ENCODE measurements at regions not wholly inside any gene's neighbourhood (a gene's known extent, or its start where the extent isn't known, plus 50 kb on each side); places are given as distances from the start of the nearest gene placed in this dataset.

- peaks cover 0 to 4% (median 0%) of the 10 kb centered on the region in 5 donors for H3K36me3 Mint-ChIP-seq
- ChIA-PET CTCF (no interaction called here), POLR2A (no interaction called here)
- intact Hi-C loops (cut with micrococcal nuclease) = no loop called here
- peak overlapping the region in 1 of 9 donors; percentile 60 for H3K27ac Mint-ChIP-seq
- ATAC-seq (no peak), DNase-seq (no peak)
- peaks cover 0 to 7% (median 0%) of the 10 kb centered on the region in 7 donors for H3K4me1 Mint-ChIP-seq
- peaks cover 0 to 4% (median 0%) of the 10 kb centered on the region in 5 donors for H3K27me3 Mint-ChIP-seq
- H3K27ac ChIP-seq (ENCODE audit: low read depth, low read length) = no peak overlapping the region
- H3K4me3 Mint-ChIP-seq = no peak overlapping the region
- no peak overlapping the region for H3K4me3 ChIP-seq (ENCODE audit: low read length)
- peaks cover 0 to 6% (median 0%) of the 10 kb centered on the region in 11 donors for H3K9me3 Mint-ChIP-seq
- no peaks in the 10 kb centered on the region for H3K27me3 ChIP-seq (ENCODE audit: control insufficient read depth in 2 of 2, insufficient read depth in 2 of 2, low read length in 2 of 2)
- no peaks in the 10 kb centered on the region for H3K36me3 ChIP-seq (ENCODE audit: control insufficient read depth in 2 of 3, insufficient read depth in 3 of 3, low read length in 3 of 3)
- H3K4me1 ChIP-seq (ENCODE audit: control insufficient read depth in 2 of 2, insufficient read depth in 2 of 2, low read length in 2 of 2) = no peaks in the 10 kb centered on the region
- H3K9me3 ChIP-seq (ENCODE audit: control insufficient read depth in 2 of 3, low read length in 3 of 3) = no peaks in the 10 kb centered on the region
These were observed 482.9 kb upstream of the AKR1E2 start for GRCh38 chr10:4343091-4343490.

DNA sequence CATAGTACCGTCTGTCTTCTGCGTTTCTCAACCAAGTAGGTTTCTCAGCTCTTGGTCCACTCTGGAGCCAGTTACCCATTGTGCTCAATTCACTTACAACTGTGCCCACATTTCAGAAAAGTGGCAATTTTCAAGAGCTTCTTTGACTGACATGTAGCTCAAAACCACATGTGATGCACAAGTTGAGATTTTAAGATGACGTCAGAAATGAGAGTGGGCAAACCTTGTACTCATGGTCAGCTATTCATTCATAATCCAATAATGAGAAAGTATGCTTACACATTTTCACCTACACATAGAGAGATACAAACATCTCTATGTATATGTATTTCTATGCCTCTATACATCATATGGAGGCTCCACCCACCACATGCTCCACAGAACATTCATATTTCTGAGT is 487.2 kb upstream of the AKR1E2 start:
- CTCF ChIA-PET = no interaction called here

DNA sequence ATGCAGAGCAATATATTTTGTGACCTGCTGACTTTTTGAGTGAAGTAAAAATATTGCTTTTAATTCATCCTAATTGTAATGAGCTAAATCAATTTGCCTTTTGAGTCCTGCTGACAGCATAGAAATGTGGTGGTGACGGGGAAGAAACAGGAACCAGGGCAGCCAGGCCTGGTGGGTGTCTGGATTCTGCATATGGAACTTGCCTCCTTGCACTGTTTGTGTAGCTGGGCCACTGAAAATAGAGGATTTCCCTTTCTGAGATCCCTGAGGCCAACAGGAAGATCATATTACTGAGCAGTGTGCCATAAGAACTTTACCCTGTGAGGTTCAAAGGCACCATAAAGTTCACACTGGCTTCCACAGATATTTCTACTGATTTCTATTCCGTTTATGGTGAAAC is 488.4 kb upstream of the AKR1E2 start:
- ChIA-PET POLR2A (no interaction called here), CTCF (no interaction called here)
- peaks cover 0 to 4% (median 0%) of the 10 kb centered on the region in 5 donors for H3K36me3 Mint-ChIP-seq
- no peak overlapping the region for H3K4me3 Mint-ChIP-seq
- H3K27ac Mint-ChIP-seq = no peak overlapping the region
- peaks cover 0 to 6% (median 0%) of the 10 kb centered on the region in 11 donors for H3K9me3 Mint-ChIP-seq
- DNase-seq (no peak), ATAC-seq (no peak)
- H3K27ac ChIP-seq (ENCODE audit: low read depth, low read length) = no peak overlapping the region
- H3K9me3 ChIP-seq (ENCODE audit: control insufficient read depth in 2 of 3, low read length in 3 of 3) = no peaks in the 10 kb centered on the region
- H3K36me3 ChIP-seq (ENCODE audit: control insufficient read depth in 2 of 3, insufficient read depth in 3 of 3, low read length in 3 of 3) = no peaks in the 10 kb centered on the region
- H3K27me3 Mint-ChIP-seq = no peaks in the 10 kb centered on the region
- H3K4me1 Mint-ChIP-seq = no peaks in the 10 kb centered on the region
- H3K4me3 ChIP-seq (ENCODE audit: low read length) = no peak overlapping the region
- no peaks in the 10 kb centered on the region for H3K4me1 ChIP-seq (ENCODE audit: control insufficient read depth in 2 of 2, insufficient read depth in 2 of 2, low read length in 2 of 2)
- intact Hi-C loops (cut with micrococcal nuclease) = no loop called here
- H3K27me3 ChIP-seq (ENCODE audit: control insufficient read depth in 2 of 2, insufficient read depth in 2 of 2, low read length in 2 of 2) = no peaks in the 10 kb centered on the region

More for the DNA sequence above, 487.2 kb upstream of the AKR1E2 start:
- Histone ChIP-seq H3K4me1 (ENCODE audit: control insufficient read depth in 2 of 2, insufficient read depth in 2 of 2, low read length in 2 of 2) (no peaks in the 10 kb centered on the region), H3K27me3 (ENCODE audit: control insufficient read depth in 2 of 2, insufficient read depth in 2 of 2, low read length in 2 of 2) (no peaks in the 10 kb centered on the region), H3K4me3 (ENCODE audit: low read length) (no peak overlapping the region), H3K36me3 (ENCODE audit: control insufficient read depth in 2 of 3, insufficient read depth in 3 of 3, low read length in 3 of 3) (no peaks in the 10 kb centered on the region), H3K27ac (ENCODE audit: low read depth, low read length) (no peak overlapping the region), H3K9me3 (ENCODE audit: control insufficient read depth in 2 of 3, low read length in 3 of 3) (no peaks in the 10 kb centered on the region)
- POLR2A ChIA-PET = no interaction called here
- Mint-ChIP-seq H3K27me3 (no peaks in the 10 kb centered on the region), H3K9me3 (peaks cover 0 to 6% (median 0%) of the 10 kb centered on the region in 11 donors), H3K4me3 (no peak overlapping the region), H3K36me3 (peaks cover 0 to 4% (median 0%) of the 10 kb centered on the region in 5 donors), H3K27ac (no peak overlapping the region), H3K4me1 (peaks cover 0 to under 1% (median 0%) of the 10 kb centered on the region in 7 donors)
- intact Hi-C loops (cut with micrococcal nuclease) = no loop called here
- DNase-seq (no peak), ATAC-seq (no peak)

DNA sequence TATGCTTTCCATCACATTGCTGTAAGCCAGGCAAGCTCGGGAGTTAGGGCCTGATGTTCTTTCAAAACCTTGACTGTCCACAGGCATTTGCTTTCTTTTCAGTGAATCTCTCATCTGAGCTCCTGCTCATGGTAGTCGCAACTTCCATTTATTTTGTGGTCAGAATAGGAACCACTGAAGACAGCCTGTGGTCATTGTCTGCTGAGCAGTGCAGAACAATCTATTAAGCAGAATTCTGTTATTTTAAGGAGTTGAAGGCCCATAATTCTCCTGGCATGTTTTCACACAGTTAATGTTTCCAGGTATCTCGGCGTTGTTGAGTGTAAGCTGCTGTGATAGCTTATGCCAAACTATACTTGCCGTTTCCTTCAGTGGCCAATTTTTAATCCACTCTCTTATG is 491.1 kb upstream of the AKR1E2 start:
- no peak overlapping the region for H3K4me3 Mint-ChIP-seq
- Histone ChIP-seq H3K9me3 (ENCODE audit: control insufficient read depth in 2 of 3, low read length in 3 of 3) (no peaks in the 10 kb centered on the region), H3K36me3 (ENCODE audit: control insufficient read depth in 2 of 3, insufficient read depth in 3 of 3, low read length in 3 of 3) (no peaks in the 10 kb centered on the region), H3K27ac (ENCODE audit: low read depth, low read length) (no peak overlapping the region), H3K27me3 (ENCODE audit: control insufficient read depth in 2 of 2, insufficient read depth in 2 of 2, low read length in 2 of 2) (no peaks in the 10 kb centered on the region), H3K4me1 (ENCODE audit: control insufficient read depth in 2 of 2, insufficient read depth in 2 of 2, low read length in 2 of 2) (no peaks in the 10 kb centered on the region), H3K4me3 (ENCODE audit: low read length) (no peak overlapping the region)
- H3K4me1 Mint-ChIP-seq = no peaks in the 10 kb centered on the region
- intact Hi-C loops (cut with micrococcal nuclease) = no loop called here
- DNase-seq (no peak), ATAC-seq (no peak)
- no peaks in the 10 kb centered on the region for H3K36me3 Mint-ChIP-seq
- no peaks in the 10 kb centered on the region for H3K27me3 Mint-ChIP-seq
- no peak overlapping the region for H3K27ac Mint-ChIP-seq
- CTCF ChIA-PET = no interaction called here
- H3K9me3 Mint-ChIP-seq = no peaks in the 10 kb centered on the region
- POLR2A ChIA-PET = no interaction called here

GRCh38 chr10:4334015-4334414 is 492.0 kb upstream of the AKR1E2 start:
- H3K4me1 Mint-ChIP-seq = no peaks in the 10 kb centered on the region
- H3K27ac ChIP-seq (ENCODE audit: low read depth, low read length) = no peak overlapping the region
- ChIA-PET POLR2A (interaction anchor here (0.7 kb wide), 1 partner anchor 534 kb away, joined by 3 read pairs; no protein-coding TSS in a partner anchor), CTCF (no interaction called here)
- H3K36me3 ChIP-seq (ENCODE audit: control insufficient read depth in 2 of 3, insufficient read depth in 3 of 3, low read length in 3 of 3) = no peaks in the 10 kb centered on the region
- no peaks in the 10 kb centered on the region for H3K9me3 Mint-ChIP-seq
- DNase-seq (no peak), ATAC-seq (no peak)
- H3K27me3 ChIP-seq (ENCODE audit: control insufficient read depth in 2 of 2, insufficient read depth in 2 of 2, low read length in 2 of 2) = no peaks in the 10 kb centered on the region
- H3K27me3 Mint-ChIP-seq = no peaks in the 10 kb centered on the region
- no peak overlapping the region for H3K4me3 ChIP-seq (ENCODE audit: low read length)
- H3K9me3 ChIP-seq (ENCODE audit: control insufficient read depth in 2 of 3, low read length in 3 of 3) = no peaks in the 10 kb centered on the region
- no peaks in the 10 kb centered on the region for H3K4me1 ChIP-seq (ENCODE audit: control insufficient read depth in 2 of 2, insufficient read depth in 2 of 2, low read length in 2 of 2)
- no peak overlapping the region for H3K27ac Mint-ChIP-seq
- no peak overlapping the region for H3K4me3 Mint-ChIP-seq
- intact Hi-C loops (cut with micrococcal nuclease) = no loop called here
- H3K36me3 Mint-ChIP-seq = no peaks in the 10 kb centered on the region

DNA sequence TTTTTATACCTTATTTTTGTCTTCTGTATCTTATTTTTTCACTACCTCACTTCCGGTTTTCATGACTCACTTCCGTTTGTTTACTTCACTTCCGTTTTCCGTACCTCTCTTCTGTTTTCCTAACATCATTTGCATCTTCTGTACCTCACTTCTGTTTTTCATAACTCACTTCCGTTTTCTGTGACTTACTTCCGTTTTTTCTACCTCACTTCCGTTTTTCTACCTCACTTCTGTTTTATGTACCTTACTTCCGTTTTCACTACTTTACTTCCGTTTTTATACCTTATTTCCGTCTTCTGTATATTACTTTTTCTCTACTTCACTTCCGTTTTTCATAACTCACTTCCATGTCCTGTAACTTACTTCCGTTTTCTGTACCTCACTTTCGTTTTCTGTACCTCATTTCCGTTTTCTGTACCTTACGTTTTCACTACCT is 492.5 kb upstream of the AKR1E2 start:
- ATAC-seq (no peak), DNase-seq (no peak)
- Histone ChIP-seq H3K27me3 (ENCODE audit: control insufficient read depth in 2 of 2, insufficient read depth in 2 of 2, low read length in 2 of 2) (no peaks in the 10 kb centered on the region), H3K4me1 (ENCODE audit: control insufficient read depth in 2 of 2, insufficient read depth in 2 of 2, low read length in 2 of 2) (no peaks in the 10 kb centered on the region), H3K4me3 (ENCODE audit: low read length) (no peak overlapping the region), H3K27ac (ENCODE audit: low read depth, low read length) (no peak overlapping the region), H3K9me3 (ENCODE audit: control insufficient read depth in 2 of 3, low read length in 3 of 3) (no peaks in the 10 kb centered on the region), H3K36me3 (ENCODE audit: control insufficient read depth in 2 of 3, insufficient read depth in 3 of 3, low read length in 3 of 3) (no peaks in the 10 kb centered on the region)
- CTCF ChIA-PET = no interaction called here
- Mint-ChIP-seq H3K27me3 (no peaks in the 10 kb centered on the region), H3K9me3 (no peaks in the 10 kb centered on the region), H3K4me3 (no peak overlapping the region), H3K36me3 (no peaks in the 10 kb centered on the region), H3K27ac (no peak overlapping the region), H3K4me1 (no peaks in the 10 kb centered on the region)
- POLR2A ChIA-PET = no interaction called here
- intact Hi-C loops (cut with micrococcal nuclease) = no loop called here

DNA sequence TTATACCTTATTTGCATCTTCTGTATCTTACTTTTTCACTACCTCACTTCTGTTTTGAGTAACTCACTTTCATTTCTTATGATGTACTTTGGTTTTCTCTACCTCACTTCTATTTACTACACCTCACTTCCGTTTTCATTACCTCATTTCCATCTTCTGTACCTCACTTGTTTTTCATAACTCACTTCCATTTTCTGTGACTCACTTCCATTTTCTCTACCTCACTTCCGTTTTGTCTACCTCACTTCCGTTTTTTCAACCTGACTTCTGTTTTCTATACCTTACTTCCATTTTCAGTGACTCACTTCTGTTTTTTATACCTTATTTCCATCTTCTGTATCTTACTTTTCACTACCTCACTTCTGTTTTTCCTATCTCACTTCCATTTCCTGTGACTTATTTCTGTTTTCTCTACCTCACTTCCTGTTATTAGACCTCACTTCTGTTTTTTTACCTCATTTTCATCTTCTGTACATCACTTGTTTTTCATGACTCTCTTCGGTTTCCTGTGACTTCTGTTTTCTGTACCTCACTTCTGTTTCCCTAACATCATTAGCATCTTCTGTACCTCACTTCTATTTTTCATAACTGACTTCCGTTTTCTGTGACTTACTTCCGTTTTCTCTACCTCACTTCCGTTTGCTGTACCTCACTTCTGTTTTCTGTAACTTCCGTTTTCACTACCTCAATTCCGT is 493.1 kb upstream of the AKR1E2 start:
- POLR2A ChIA-PET = no interaction called here
- no peaks in the 10 kb centered on the region for H3K36me3 Mint-ChIP-seq
- no peaks in the 10 kb centered on the region for H3K4me1 ChIP-seq (ENCODE audit: control insufficient read depth in 2 of 2, insufficient read depth in 2 of 2, low read length in 2 of 2)
- H3K27me3 Mint-ChIP-seq = no peaks in the 10 kb centered on the region
- H3K4me3 Mint-ChIP-seq = no peak overlapping the region
- H3K27me3 ChIP-seq (ENCODE audit: control insufficient read depth in 2 of 2, insufficient read depth in 2 of 2, low read length in 2 of 2) = no peaks in the 10 kb centered on the region
- no peaks in the 10 kb centered on the region for H3K36me3 ChIP-seq (ENCODE audit: control insufficient read depth in 2 of 3, insufficient read depth in 3 of 3, low read length in 3 of 3)
- intact Hi-C loops (cut with micrococcal nuclease) = no loop called here
- no peaks in the 10 kb centered on the region for H3K9me3 ChIP-seq (ENCODE audit: control insufficient read depth in 2 of 3, low read length in 3 of 3)
- DNase-seq (peak in 2 of 9 donors; percentile 5 to 12), ATAC-seq (no peak)
- H3K4me3 ChIP-seq (ENCODE audit: low read length) = no peak overlapping the region
- no peaks in the 10 kb centered on the region for H3K9me3 Mint-ChIP-seq
- CTCF ChIA-PET = no interaction called here
- no peak overlapping the region for H3K27ac Mint-ChIP-seq
- H3K27ac ChIP-seq (ENCODE audit: low read depth, low read length) = no peak overlapping the region
- H3K4me1 Mint-ChIP-seq = no peaks in the 10 kb centered on the region

Data from naive thymus-derived CD4-positive, alpha-beta T cell (primary cell).